ENCODE measurements at regions not wholly inside any gene's neighbourhood (a gene's known extent, or its start where the extent isn't known, plus 50 kb on each side); places are given as distances from the start of the nearest gene placed in this dataset.

DNA sequence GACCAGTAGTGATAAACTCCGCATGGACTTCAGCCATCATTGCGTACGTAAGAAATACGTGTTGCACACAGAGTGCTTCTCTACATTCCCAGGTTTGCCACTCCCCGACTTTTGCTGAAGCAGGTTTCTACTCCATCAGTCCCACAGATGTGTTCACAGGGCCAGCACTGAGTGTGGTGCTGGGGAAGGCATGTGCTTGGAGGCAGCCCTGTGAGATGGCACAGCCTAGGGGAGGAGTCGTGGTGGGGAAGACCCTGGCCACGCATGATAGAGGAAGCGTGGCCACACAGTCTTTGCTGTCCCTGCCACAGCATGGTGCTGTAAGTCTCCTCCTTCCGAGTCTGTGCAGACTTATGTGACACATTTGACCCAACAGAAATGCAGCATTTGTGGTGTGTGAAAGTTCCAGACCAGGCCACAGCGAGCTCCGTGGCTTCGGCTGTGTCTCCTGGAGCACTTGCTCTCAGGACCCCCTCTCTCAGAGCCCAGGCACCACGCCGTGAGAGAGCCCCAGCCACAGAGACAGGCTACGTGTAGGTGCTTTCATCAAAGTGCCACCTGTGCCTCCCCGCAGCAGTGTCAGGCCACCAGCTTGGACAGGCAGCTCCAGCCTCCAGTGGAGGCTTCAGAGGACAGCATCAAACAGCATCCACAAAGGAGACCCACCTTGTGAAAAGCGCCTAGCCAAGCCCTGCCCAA lies 197.8 kb downstream of the AUH start:
- Histone ChIP-seq H3K4me2 (replicated peaks; ENCODE audit: low read depth, low read length, poor library complexity, severe bottlenecking) (peak overlapping the region; percentile 67), H3K79me2 (ENCODE audit: control insufficient read depth, insufficient read depth, low read length) (no peaks in the 10 kb centered on the region), H3K9ac (ENCODE audit: low read length) (no peak overlapping the region), H3K4me1 (ENCODE audit: control insufficient read depth in 2 of 2, insufficient read depth in 2 of 2, low read length in 2 of 2) (peaks cover 33 to 35% of the 10 kb centered on the region in 2 donors), H3K27ac (ENCODE audit: low read length in 2 of 2) (peak overlapping the region in 1 of 2 donors; percentile 41), H3K36me3 (replicated peaks in 1 of 2; ENCODE audit: control extremely low read depth in 1 of 2, control insufficient read depth in 1 of 2, extremely low read depth in 1 of 2, insufficient read depth in 2 of 2, low read length in 1 of 2) (no peaks in the 10 kb centered on the region), H3K27me3 (replicated peaks in 1 of 4; ENCODE audit: control extremely low read depth in 1 of 4, control insufficient read depth in 3 of 4, insufficient read depth in 4 of 4, low read length in 3 of 4) (no peaks in the 10 kb centered on the region), H2AFZ (ENCODE audit: insufficient read depth, low read depth, low read length, poor library complexity, severe bottlenecking) (peak overlapping the region; percentile 53), H3K9me3 (ENCODE audit: control extremely low read depth in 1 of 3, control insufficient read depth in 2 of 3, insufficient read depth in 1 of 3, low read length in 2 of 3) (no peaks in the 10 kb centered on the region), H3K4me3 (ENCODE audit: control extremely low read depth in 1 of 5, extremely low read depth in 1 of 5, insufficient read depth in 1 of 5, low read depth in 2 of 5, low read length in 4 of 5) (peak overlapping the region in 1 of 5 experiments; percentile 36), H4K20me1 (ENCODE audit: control insufficient read depth, insufficient read depth, low read length, poor library complexity, severe bottlenecking) (no peaks in the 10 kb centered on the region)
- TF ChIP-seq CTCF (IDR thresholded peaks at IDR 0.05): no peak
- TF ChIP-seq EZH2 (IDR thresholded peaks at IDR 0.05; ENCODE audit: borderline replicate concordance, insufficient read depth, low read depth, low read length, poor library complexity, severe bottlenecking): no peak
- peak overlapping the region; percentile 57 for H3K27ac Mint-ChIP-seq
- CTCF ChIA-PET: interaction anchor here (0.9 to 1.8 kb wide), 3 partner anchors 10 to 13 kb away, joined by 3 to 4 read pairs (median 3); no protein-coding TSS in a partner anchor
- H3K4me3 Mint-ChIP-seq: peak overlapping the region; percentile 72
- DNase-seq (peak; percentile 87), ATAC-seq (ENCODE audit: low read depth) (peak; percentile 93)
- POLR2A ChIA-PET: no interaction called here
- WGBS (ENCODE audit: insufficient coverage): 52% methylated on average over 13 of the region's 17 CpGs
- H3K4me1 Mint-ChIP-seq: peaks cover 35% of the 10 kb centered on the region
- intact Hi-C loops (cut with micrococcal nuclease): loop anchor here (1.0 to 5.0 kb wide), 2 partner anchors 13 to 43 kb away; no protein-coding TSS in a partner anchor
- no peaks in the 10 kb centered on the region for H3K27me3 Mint-ChIP-seq
- H3K9me3 Mint-ChIP-seq (ENCODE audit: insufficient read depth): no peaks in the 10 kb centered on the region
